ENCODE measurements at regions not wholly inside any gene's neighbourhood (a gene's known extent, or its start where the extent isn't known, plus 50 kb on each side); places are given as distances from the start of the nearest gene placed in this dataset.

GRCh38 chr18:22657619-22658018 lies 239.9 kb upstream of the CTAGE1 start:
- TF ChIP-seq GATA1 (IDR thresholded peaks at IDR 0.05; ENCODE audit: low read depth, low read length) (no peak), POLR2A (IDR thresholded peaks at IDR 0.05; ENCODE audit: low read length) (no peak)
- no peak for DNase-seq

DNA sequence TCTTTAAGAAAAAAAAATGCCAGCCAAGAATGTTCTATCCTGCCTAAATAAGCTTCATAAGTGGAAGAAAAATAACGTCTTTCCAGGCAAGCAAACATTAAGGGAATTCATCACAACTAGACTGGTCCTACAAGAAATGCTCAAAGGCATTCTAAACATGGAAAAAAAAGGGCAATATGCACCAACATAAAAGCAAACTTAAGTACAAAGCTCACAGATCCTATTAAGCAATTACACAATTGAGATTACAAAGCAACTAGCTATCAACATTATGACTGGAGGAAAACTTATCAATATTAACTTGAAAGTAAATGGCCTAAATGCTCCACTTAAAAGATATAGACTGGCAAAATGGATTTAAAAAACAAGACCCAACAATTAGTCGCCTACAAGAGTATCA lies 240.6 kb upstream of the CTAGE1 start:
- DNase-seq: no peak

GRCh38 chr18:22663378-22663777 lies 245.7 kb upstream of the CTAGE1 start:
- DNase-seq: no peak
- no peak for TF ChIP-seq POLR2A (IDR thresholded peaks at IDR 0.05; ENCODE audit: low read length)
- TF ChIP-seq GATA1 (IDR thresholded peaks at IDR 0.05; ENCODE audit: low read depth, low read length): no peak

More for the DNA sequence above, 240.6 kb upstream of the CTAGE1 start:
- no peak for TF ChIP-seq POLR2A (IDR thresholded peaks at IDR 0.05; ENCODE audit: low read length)
- TF ChIP-seq GATA1 (IDR thresholded peaks at IDR 0.05; ENCODE audit: low read depth, low read length): no peak

- peak in 1 of 2 experiments; percentile 8 for DNase-seq
These were observed 248.8 kb upstream of the CTAGE1 start for GRCh38 chr18:22666411-22666940.

DNA sequence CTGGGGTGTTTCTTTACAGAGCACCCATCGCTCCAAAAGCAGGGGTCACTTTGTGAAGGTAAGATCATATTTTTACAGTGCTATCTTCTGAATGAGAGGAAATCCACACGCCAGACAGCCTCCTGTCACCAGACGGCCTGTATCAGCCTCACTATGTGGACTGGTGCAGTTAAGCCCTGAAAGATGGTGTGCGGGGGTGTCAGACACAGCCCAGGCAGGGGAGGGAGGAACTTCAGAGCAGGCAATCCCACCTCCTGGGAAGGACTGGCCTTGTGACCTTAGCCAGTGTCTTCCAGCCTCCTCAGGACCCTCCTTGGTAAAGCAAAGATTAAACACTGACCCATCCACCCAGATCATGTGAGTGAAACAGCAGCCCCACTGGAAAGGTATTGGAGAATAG lies 249.4 kb upstream of the CTAGE1 start:
- DNase-seq: peak in 1 of 2 experiments; percentile 18

More at GRCh38 chr18:22666411-22666940, 248.8 kb upstream of the CTAGE1 start:
- TF ChIP-seq GATA1 (IDR thresholded peaks at IDR 0.05; ENCODE audit: low read depth, low read length): no peak
- no peak for TF ChIP-seq POLR2A (IDR thresholded peaks at IDR 0.05; ENCODE audit: low read length)

DNA sequence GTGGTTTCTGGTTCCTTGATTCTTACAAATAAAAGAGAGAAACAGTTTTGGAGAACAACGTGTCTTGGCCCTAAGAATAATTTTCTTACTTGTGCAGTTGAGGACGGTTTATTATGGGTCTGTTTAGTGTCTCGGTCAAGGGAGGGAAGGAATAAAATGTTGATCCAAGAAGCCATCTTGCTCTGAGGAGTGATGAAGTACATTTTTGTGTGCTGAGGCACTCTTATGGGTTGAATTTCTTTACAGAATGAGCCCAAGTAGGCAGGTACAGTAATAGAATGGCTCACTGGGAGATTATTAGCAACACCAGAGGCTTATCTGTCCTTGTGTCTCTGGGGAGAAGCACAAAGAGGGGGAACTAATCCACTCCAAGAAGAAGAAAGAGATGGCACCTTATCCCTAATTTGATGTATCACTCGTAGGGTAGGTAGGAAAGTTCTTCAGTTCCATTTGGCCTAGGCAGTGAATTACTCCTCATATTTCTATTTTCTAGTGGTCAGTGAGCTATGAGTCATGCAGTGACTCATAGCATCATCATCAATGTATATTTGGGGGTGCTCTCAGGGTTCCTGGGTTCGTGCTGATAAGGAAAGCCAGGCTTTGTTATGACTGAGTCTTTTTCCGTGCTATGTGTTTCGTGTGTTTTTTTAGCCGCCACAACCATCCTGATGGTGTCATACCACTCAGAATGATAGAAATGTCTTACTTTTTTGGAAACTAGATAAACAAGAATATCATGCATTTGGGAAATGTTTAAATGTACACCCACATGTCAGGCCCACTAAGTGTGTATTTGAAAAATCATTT lies 250.1 kb upstream of the CTAGE1 start:
- TF ChIP-seq GATA1 (IDR thresholded peaks at IDR 0.05; ENCODE audit: low read depth, low read length) (no peak), POLR2A (IDR thresholded peaks at IDR 0.05; ENCODE audit: low read length) (no peak)
- peak; percentile 33 to 66 for DNase-seq

More for the DNA sequence above, 249.4 kb upstream of the CTAGE1 start:
- TF ChIP-seq GATA1 (IDR thresholded peaks at IDR 0.05; ENCODE audit: low read depth, low read length) (no peak), POLR2A (IDR thresholded peaks at IDR 0.05; ENCODE audit: low read length) (no peak)

GRCh38 chr18:22668496-22668895 lies 250.8 kb upstream of the CTAGE1 start:
- TF ChIP-seq GATA1 (IDR thresholded peaks at IDR 0.05; ENCODE audit: low read depth, low read length) (no peak), POLR2A (IDR thresholded peaks at IDR 0.05; ENCODE audit: low read length) (no peak)
- peak in 1 of 2 experiments; percentile 33 for DNase-seq

DNA sequence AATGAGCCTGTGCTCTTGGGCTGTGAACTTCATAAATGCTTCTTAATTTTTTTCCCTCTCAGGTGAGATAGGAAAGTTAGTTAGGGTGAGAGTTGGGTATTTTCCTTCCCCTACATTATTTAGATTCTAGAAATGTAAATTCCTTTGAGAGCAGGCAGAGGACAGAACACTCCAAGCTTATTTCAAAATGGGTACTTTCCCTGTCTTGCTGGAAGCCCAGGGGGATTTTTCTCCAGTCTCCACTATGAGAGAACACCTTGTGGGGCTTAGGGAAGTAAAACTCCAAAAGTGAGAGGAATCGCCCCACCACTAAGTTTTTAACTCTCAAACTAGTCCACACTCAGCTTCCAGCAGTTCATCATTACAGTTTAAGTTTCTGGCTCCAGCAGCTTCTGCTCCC lies 253.2 kb upstream of the CTAGE1 start:
- DNase-seq: no peak
- no peak for TF ChIP-seq GATA1 (IDR thresholded peaks at IDR 0.05; ENCODE audit: low read depth, low read length)
- TF ChIP-seq POLR2A (IDR thresholded peaks at IDR 0.05; ENCODE audit: low read length): no peak

GRCh38 chr18:22673182-22673862 lies 255.6 kb upstream of the CTAGE1 start:
- TF ChIP-seq POLR2A (IDR thresholded peaks at IDR 0.05; ENCODE audit: low read length) (no peak), GATA1 (IDR thresholded peaks at IDR 0.05; ENCODE audit: low read depth, low read length) (no peak)
- no peak for DNase-seq

DNA sequence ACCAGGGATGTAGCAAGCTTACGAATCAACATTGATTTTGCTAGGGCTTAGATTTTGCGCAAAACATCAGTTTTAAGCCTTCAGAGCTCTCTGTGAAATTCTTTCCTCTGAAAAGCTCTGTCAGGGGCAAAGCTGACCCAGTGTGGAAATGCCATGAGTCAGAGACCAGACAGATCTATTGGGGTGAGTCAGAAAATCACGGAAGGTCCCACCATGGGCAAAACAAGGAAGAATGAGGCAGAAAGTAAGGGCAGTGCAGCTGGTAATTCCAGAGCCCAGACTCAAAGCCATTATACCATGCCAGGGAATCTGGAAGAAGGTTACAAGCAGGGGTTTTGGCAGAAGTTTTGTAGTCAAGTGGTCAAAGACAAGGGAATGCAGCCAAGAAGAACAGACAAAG lies 256.6 kb upstream of the CTAGE1 start:
- DNase-seq: peak in 1 of 2 experiments; percentile 6
- no peak for TF ChIP-seq POLR2A (IDR thresholded peaks at IDR 0.05; ENCODE audit: low read length)
- no peak for TF ChIP-seq GATA1 (IDR thresholded peaks at IDR 0.05; ENCODE audit: low read depth, low read length)

GRCh38 chr18:22675006-22675405 lies 257.3 kb upstream of the CTAGE1 start:
- TF ChIP-seq GATA1 (IDR thresholded peaks at IDR 0.05; ENCODE audit: low read depth, low read length): no peak
- no peak for TF ChIP-seq POLR2A (IDR thresholded peaks at IDR 0.05; ENCODE audit: low read length)
- no peak for DNase-seq

- TF ChIP-seq GATA1 (IDR thresholded peaks at IDR 0.05; ENCODE audit: low read depth, low read length): no peak
- TF ChIP-seq POLR2A (IDR thresholded peaks at IDR 0.05; ENCODE audit: low read length): no peak
- DNase-seq: no peak
These were observed 256.7 kb upstream of the RBBP8 start for GRCh38 chr18:22676423-22676822.

DNA sequence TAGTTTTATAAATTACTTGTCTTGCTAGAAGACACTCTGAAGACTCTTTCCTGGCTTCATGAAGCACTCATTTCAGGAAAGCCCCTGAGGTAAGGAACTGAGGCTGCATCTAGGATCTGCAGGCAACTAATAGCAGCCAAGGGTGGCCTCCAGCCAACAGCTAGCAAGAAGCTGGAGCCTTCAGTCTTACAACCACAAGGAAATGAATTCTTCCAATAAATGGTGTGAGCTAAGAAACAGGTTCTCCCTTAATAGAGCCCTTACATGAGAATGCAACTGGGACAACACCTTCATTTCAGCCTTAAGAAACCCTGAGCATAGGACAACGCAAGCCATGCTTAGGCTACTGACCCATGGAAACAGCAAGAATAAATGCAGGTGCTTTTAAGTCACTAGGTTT lies 254.6 kb upstream of the RBBP8 start:
- TF ChIP-seq POLR2A (IDR thresholded peaks at IDR 0.05; ENCODE audit: low read length) (no peak), GATA1 (IDR thresholded peaks at IDR 0.05; ENCODE audit: low read depth, low read length) (no peak)
- DNase-seq: no peak

- DNase-seq: no peak
- no peak for TF ChIP-seq POLR2A (IDR thresholded peaks at IDR 0.05; ENCODE audit: low read length)
- no peak for TF ChIP-seq GATA1 (IDR thresholded peaks at IDR 0.05; ENCODE audit: low read depth, low read length)
These were observed 252.2 kb upstream of the RBBP8 start for GRCh38 chr18:22680944-22681343.

Measured in erythroblast (primary cell).